NAMALWA (cell line): ENCODE measurements at regions not wholly inside any gene's neighbourhood (a gene's known extent, or its start where the extent isn't known, plus 50 kb on each side); places are given as distances from the start of the nearest gene placed in this dataset.
"Not testable (repeated sequence)": the region's sequence is repeated elsewhere in the genome, so short reads cannot be mapped to it uniquely, and the experiment has no call there.

Source experiments
- DNase-seq: peaks from one replicate; pipeline ENCODE4 v3.0.0-alpha.2; 2015; ENCODE audit warnings: low spot score

GRCh38 chr4:69013933-69014332, 62.3 kb upstream of the UGT2A3 start:
- not testable (repeated sequence) for DNase-seq

DNA sequence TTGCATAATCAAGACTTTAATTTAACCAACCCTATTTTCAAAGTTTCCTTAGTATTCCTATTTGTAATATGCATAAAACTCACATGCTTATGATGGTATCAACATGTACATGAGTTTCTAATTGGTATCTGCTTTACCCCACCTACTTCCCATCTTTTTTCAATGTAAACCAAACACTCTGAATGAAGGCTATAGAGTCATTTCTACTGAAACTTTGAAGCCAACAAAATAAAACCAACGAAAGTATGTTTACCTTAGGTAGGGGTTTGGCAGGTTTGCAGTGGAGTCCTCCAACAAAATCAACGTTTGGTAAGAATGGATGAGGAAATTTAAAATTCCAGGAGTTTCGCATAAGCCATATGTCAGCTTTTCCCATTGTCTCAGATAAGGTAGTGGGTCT, 66.4 kb upstream of the UGT2A3 start:
- not testable (repeated sequence) for DNase-seq

DNA sequence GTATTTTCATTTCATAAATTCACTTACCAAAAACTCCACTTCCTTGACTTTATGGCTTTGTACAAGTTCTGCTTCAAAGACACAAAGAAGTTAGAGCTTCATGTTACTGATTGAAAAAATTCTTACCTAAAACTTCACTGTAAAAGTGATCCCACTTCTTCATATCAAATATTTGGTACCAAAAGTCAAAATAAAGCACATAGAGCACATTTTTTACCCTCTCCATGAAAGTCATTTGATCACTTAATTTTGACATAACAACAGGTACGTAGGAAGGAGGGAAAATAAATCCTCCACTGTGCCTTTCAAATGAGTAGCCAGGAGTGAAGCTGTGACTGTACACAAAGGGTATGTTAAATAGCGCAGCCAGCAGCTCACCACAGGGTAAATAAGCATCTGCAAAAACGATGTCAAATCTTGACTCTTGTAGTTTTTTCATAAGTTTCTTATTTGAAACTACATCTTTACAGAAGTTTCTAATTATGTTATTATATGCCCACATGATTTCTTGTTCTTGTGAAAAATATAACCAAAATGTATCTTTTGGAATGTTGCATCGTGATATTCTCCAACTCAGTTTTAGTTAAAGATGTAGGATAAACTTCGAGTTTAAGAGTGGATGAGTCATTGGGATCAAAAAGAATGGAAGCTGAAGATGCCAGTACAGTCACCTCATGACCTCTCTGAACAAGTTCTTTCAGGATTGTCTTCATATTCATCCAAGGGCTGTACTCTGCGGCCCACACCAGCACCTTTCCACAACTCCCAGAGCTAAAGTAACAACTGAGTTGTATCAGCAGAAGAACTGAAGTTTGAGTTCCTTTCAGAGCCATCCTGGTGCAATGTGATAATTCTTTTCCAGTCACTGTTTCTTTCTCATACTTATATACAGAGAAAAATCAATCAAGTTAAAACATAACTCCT, 68.2 kb upstream of the UGT2A3 start:
- not testable (repeated sequence) for DNase-seq

DNA sequence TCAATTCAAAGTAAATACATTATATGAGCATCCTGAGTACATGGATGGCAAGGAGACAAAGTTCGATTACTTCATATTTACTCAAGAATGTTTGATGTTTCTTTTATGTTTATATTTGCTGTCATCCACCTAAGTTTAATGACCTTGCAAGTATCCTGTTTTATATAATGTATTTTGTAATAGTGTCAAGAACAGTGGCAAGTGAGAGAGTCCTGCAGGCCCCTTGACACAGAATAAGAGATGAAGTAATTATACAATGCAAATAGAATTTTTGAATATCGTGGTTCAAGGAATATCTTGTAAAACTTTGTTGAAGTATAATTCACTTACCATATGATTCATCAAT, 68.8 kb upstream of the UGT2A3 start:
- DNase-seq = not testable (repeated sequence)

- peak; percentile 51 for DNase-seq
Observed at GRCh38 chr4:69025191-69025998, 70.9 kb upstream of the UGT2B7 start.

- no peak for DNase-seq
Observed at GRCh38 chr4:69025999-69026387, 70.3 kb upstream of the UGT2B7 start.

GRCh38 chr4:69026974-69027373, 69.3 kb upstream of the UGT2B7 start:
- no peak for DNase-seq

DNA sequence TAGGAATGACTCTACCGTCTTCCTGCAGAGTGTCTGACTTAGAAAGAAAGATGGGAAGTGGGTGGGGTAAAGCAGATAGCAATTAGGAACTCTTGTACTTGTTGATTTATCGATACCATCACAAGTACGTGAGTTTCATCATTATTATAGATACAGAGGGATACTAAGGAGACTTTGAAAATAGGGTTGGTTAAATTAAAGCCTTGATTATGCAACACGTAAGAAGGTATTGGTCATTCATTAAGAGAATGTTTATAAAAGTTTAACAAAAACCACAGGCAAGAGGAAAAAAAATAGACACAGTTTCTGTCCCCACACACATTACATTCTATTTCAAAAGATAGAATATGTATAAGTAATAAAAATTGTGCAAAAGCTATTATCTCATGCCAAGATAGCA, 65.9 kb upstream of the UGT2B7 start:
- no peak for DNase-seq

GRCh38 chr4:69032847-69033638, 63.2 kb upstream of the UGT2B7 start:
- DNase-seq = no peak

GRCh38 chr4:69034315-69034740, 61.9 kb upstream of the UGT2B7 start:
- not testable (repeated sequence) for DNase-seq

- no peak for DNase-seq
Observed at GRCh38 chr4:69038582-69038981, 57.7 kb upstream of the UGT2B7 start.

DNA sequence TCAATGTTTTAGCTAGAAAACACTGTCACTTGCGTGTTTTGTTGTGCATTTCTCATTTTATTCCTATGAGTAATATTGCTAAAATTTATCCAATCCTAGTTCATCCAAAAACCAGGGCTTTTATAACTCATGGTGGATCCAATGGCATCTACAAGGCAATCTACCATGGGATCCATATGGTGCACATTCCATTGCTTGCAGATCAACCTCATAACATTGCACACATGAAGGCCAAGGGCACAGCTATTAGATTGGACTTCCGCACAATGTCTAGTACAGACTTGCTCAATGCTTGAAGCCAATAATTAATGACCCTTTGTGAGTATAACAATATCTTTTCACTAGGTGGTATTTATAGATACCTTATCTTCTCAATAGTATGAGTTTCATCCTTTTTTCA, 57.2 kb upstream of the UGT2B7 start:
- DNase-seq = no peak

DNA sequence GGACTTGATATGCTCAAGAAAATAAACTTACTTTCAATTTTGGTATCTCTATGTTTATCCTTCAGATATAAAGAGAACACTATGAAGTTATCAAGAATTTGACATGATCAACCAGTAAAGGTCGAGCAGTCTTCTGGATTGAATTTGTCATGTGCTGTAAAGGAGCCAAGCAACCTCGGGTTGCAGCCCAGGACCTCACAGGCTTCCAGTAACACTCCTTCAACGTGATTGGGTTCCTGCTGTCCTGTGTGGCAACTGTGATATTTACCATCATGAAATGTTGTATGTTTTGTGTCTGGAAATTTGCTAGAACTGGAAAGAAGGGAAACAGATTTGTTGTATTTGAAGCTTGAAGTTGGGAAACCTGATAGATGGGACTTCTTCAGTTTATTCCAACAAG, 52.0 kb upstream of the UGT2B7 start:
- no peak for DNase-seq
